HEK293 (cell line): ENCODE measurements at regions not wholly inside any gene's neighbourhood (a gene's known extent, or its start where the extent isn't known, plus 50 kb on each side); places are given as distances from the start of the nearest gene placed in this dataset.

Source experiments
- BCL11A ChIP-seq: fragments of 450-650 bp; formaldehyde crosslinking; IDR thresholded peaks from 2 replicates; pipeline ENCODE4 v1.5.1; 2016; ENCODE audit warnings: low read depth, missing biosample characterization, missing genetic modification characterization
- GLIS1 ChIP-seq: fragments of 450-650 bp; formaldehyde crosslinking; IDR thresholded peaks from 2 replicates; pipeline ENCODE4 v1.5.1; 2016; ENCODE audit warnings: missing biosample characterization, missing genetic modification characterization
- INSM2 ChIP-seq: fragments of 450-650 bp; formaldehyde crosslinking; IDR thresholded peaks from 2 replicates; pipeline ENCODE4 v1.5.1; 2016; ENCODE audit warnings: missing biosample characterization, missing genetic modification characterization
- KLF1 ChIP-seq: fragments of 450-650 bp; formaldehyde crosslinking; IDR thresholded peaks from 2 replicates; pipeline ENCODE4 v1.5.1; 2016; ENCODE audit warnings: missing biosample characterization, missing genetic modification characterization
- SP3 ChIP-seq: fragments of 450-650 bp; formaldehyde crosslinking; IDR thresholded peaks from 2 replicates; pipeline ENCODE4 v1.5.1; 2016; ENCODE audit warnings: missing biosample characterization, missing genetic modification characterization
- ZBTB48 ChIP-seq: fragments of 450-650 bp; formaldehyde crosslinking; IDR thresholded peaks from 2 replicates; pipeline ENCODE4 v1.5.1; 2016; ENCODE audit warnings: missing biosample characterization, missing genetic modification characterization
- ZEB2 ChIP-seq: fragments of 450-650 bp; formaldehyde crosslinking; IDR thresholded peaks from 2 replicates; pipeline ENCODE4 v1.5.1; 2016; ENCODE audit warnings: missing biosample characterization, missing genetic modification characterization
- ZNF121 ChIP-seq: fragments of 450-650 bp; formaldehyde crosslinking; IDR thresholded peaks from 2 replicates; pipeline ENCODE4 v1.5.1; 2016; ENCODE audit warnings: missing biosample characterization, missing genetic modification characterization
- ZNF157 ChIP-seq: fragments of 450-650 bp; formaldehyde crosslinking; IDR thresholded peaks from 2 replicates; pipeline ENCODE4 v1.5.1; 2016; ENCODE audit warnings: missing biosample characterization, missing genetic modification characterization
- ZNF214 ChIP-seq: fragments of 450-650 bp; formaldehyde crosslinking; IDR thresholded peaks from 2 replicates; pipeline ENCODE4 v1.5.1; 2017; ENCODE audit warnings: missing biosample characterization, mild to moderate bottlenecking, missing genetic modification characterization, borderline replicate concordance
- ZNF274 ChIP-seq, 2 experiments: fragments of 200-500 bp in 1 of 2; fragments of 450-650 bp in 1 of 2; sonication (Bioruptor generic) in 1 of 2; formaldehyde crosslinking in 1 of 2; IDR thresholded peaks; 2 replicates each; pipeline versions ENCODE4 v1.5.1 to v1.6.1; 2014 to 2016; ENCODE audit warnings: borderline replicate concordance in 1 of 2, inconsistent platforms in 1 of 2, low read length in 1 of 2, missing biosample characterization in 1 of 2, missing genetic modification characterization in 1 of 2
- ZNF335 ChIP-seq: fragments of 450-650 bp; formaldehyde crosslinking; conservative IDR thresholded peaks from 2 replicates; pipeline ENCODE4 v1.5.1; 2016; ENCODE audit warnings: missing biosample characterization, missing genetic modification characterization
- ZNF416 ChIP-seq: fragments of 450-650 bp; formaldehyde crosslinking; IDR thresholded peaks from 2 replicates; pipeline ENCODE4 v1.5.1; 2016; ENCODE audit warnings: missing biosample characterization, missing genetic modification characterization
- ZNF529 ChIP-seq: fragments of 450-650 bp; formaldehyde crosslinking; IDR thresholded peaks from 2 replicates; pipeline ENCODE4 v1.5.1; 2017; ENCODE audit warnings: missing genetic modification characterization, missing biosample characterization; ENCODE audit not compliant: insufficient replicate concordance
- ZNF670 ChIP-seq: fragments of 450-650 bp; formaldehyde crosslinking; IDR thresholded peaks from 2 replicates; pipeline ENCODE4 v1.5.1; 2016; ENCODE audit warnings: missing biosample characterization, missing genetic modification characterization, low read depth
- ZNF76 ChIP-seq: fragments of 450-650 bp; formaldehyde crosslinking; IDR thresholded peaks from 2 replicates; pipeline ENCODE4; 2016; ENCODE audit warnings: low read depth, missing biosample characterization, missing genetic modification characterization, borderline replicate concordance
- ZSCAN4 ChIP-seq: fragments of 450-650 bp; formaldehyde crosslinking; IDR thresholded peaks from 2 replicates; pipeline ENCODE4 v1.5.1; 2017; ENCODE audit warnings: missing biosample characterization, missing genetic modification characterization
- TF ChIP-seq, protein P1 (sequence below): fragments of 450-650 bp; formaldehyde crosslinking; IDR thresholded peaks from 2 replicates; pipeline ENCODE4 v1.5.1; 2017; ENCODE audit warnings: missing biosample characterization, missing genetic modification characterization
- TF ChIP-seq, protein P2 (sequence below): fragments of 450-650 bp; formaldehyde crosslinking; conservative IDR thresholded peaks from 2 replicates; pipeline ENCODE4 v1.5.1; 2016; ENCODE audit warnings: low read depth, missing biosample characterization, missing genetic modification characterization

GRCh38 chrX:40474205-40474626, 106.6 kb upstream of the ATP6AP2 start (continued):
- no peak for TF ChIP-seq ZNF529 (tag by site-specific recombination)
- no peak for TF ChIP-seq ZSCAN4
- TF ChIP-seq ZNF157 (tag by site-specific recombination) = no peak
- peak; percentile 70; the same call in 1 of the 2 replicates for TF ChIP-seq ZNF76 (tag by site-specific recombination)
- TF ChIP-seq, protein P1, sequence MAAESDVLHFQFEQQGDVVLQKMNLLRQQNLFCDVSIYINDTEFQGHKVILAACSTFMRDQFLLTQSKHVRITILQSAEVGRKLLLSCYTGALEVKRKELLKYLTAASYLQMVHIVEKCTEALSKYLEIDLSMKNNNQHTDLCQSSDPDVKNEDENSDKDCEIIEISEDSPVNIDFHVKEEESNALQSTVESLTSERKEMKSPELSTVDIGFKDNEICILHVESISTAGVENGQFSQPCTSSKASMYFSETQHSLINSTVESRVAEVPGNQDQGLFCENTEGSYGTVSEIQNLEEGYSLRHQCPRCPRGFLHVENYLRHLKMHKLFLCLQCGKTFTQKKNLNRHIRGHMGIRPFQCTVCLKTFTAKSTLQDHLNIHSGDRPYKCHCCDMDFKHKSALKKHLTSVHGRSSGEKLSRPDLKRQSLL (tag by site-specific recombination) = peak; percentile 77
- peak; percentile 82; the same call in 1 of the 2 replicates for TF ChIP-seq BCL11A (tag by site-specific recombination)
- no peak for TF ChIP-seq ZNF274 (IDR thresholded peaks at IDR 0.05; ENCODE audit: low read length)
- TF ChIP-seq ZNF274 (tag by site-specific recombination; IDR thresholded peaks at IDR 0.05; ENCODE audit: borderline replicate concordance) = no peak
- no peak for TF ChIP-seq ZNF121 (tag by site-specific recombination)
- TF ChIP-seq KLF1 (tag by site-specific recombination) = peak; percentile 47
- peak; percentile 33; the same call in 1 of the 2 replicates for TF ChIP-seq SP3 (tag by site-specific recombination)
- TF ChIP-seq, protein P2, sequence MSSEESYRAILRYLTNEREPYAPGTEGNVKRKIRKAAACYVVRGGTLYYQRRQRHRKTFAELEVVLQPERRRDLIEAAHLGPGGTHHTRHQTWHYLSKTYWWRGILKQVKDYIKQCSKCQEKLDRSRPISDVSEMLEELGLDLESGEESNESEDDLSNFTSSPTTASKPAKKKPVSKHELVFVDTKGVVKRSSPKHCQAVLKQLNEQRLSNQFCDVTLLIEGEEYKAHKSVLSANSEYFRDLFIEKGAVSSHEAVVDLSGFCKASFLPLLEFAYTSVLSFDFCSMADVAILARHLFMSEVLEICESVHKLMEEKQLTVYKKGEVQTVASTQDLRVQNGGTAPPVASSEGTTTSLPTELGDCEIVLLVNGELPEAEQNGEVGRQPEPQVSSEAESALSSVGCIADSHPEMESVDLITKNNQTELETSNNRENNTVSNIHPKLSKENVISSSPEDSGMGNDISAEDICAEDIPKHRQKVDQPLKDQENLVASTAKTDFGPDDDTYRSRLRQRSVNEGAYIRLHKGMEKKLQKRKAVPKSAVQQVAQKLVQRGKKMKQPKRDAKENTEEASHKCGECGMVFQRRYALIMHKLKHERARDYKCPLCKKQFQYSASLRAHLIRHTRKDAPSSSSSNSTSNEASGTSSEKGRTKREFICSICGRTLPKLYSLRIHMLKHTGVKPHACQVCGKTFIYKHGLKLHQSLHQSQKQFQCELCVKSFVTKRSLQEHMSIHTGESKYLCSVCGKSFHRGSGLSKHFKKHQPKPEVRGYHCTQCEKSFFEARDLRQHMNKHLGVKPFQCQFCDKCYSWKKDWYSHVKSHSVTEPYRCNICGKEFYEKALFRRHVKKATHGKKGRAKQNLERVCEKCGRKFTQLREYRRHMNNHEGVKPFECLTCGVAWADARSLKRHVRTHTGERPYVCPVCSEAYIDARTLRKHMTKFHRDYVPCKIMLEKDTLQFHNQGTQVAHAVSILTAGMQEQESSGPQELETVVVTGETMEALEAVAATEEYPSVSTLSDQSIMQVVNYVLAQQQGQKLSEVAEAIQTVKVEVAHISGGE (tag by site-specific recombination) = no peak
- TF ChIP-seq GLIS1 (tag by site-specific recombination) = peak; percentile 98
- TF ChIP-seq ZEB2 (tag by site-specific recombination) = peak; percentile 93
- TF ChIP-seq ZNF670 (tag by site-specific recombination) = no peak
- TF ChIP-seq INSM2 (tag by site-specific recombination) = 0 out of 2 replicates have a peak, but pooled peaks have one; percentile 55
- no peak for TF ChIP-seq ZNF416 (tag by site-specific recombination)
- TF ChIP-seq ZNF214 = no peak
- TF ChIP-seq ZBTB48 (tag by site-specific recombination) = peak; percentile 99
- peak; percentile 28; the same call in 1 of the 2 replicates for TF ChIP-seq ZNF335 (tag by site-specific recombination)
- TF ChIP-seq, all 188 proteins: peak for 46
